Hematopoietic multipotent progenitor cell treated with erythropoietin and hydrocortisone succinate and interleukin-3 and kit ligand, for 4 days (in vitro differentiated cells): ENCODE measurements at regions not wholly inside any gene's neighbourhood (a gene's known extent, or its start where the extent isn't known, plus 50 kb on each side); places are given as distances from the start of the nearest gene placed in this dataset.

Experiments
- DNase-seq: peaks from one replicate; pipeline ENCODE4 v3.0.0-alpha.2; 2015

GRCh38 chr5:158287643-158288271 lies 428.8 kb upstream of the CLINT1 start:
- no peak for DNase-seq

GRCh38 chr5:158286827-158287226 lies 427.9 kb upstream of the CLINT1 start:
- DNase-seq: no peak

- no peak for DNase-seq
Observed at GRCh38 chr5:158285698-158286097, 426.8 kb upstream of the CLINT1 start.

GRCh38 chr5:158284242-158284641 lies 425.3 kb upstream of the CLINT1 start:
- no peak for DNase-seq

- DNase-seq: no peak
Observed at GRCh38 chr5:158283397-158283796, 424.5 kb upstream of the CLINT1 start.

GRCh38 chr5:158278216-158278925 lies 419.4 kb upstream of the CLINT1 start:
- no peak for DNase-seq

GRCh38 chr5:158277276-158277675 lies 418.3 kb upstream of the CLINT1 start:
- DNase-seq: no peak

GRCh38 chr5:158276692-158277091 lies 417.7 kb upstream of the CLINT1 start:
- DNase-seq: no peak

- DNase-seq: no peak
Observed at GRCh38 chr5:158275511-158275910, 416.6 kb upstream of the CLINT1 start.

- no peak for DNase-seq
Observed at GRCh38 chr5:158273035-158273434, 414.1 kb upstream of the CLINT1 start.

GRCh38 chr5:158272409-158272808 lies 413.5 kb upstream of the CLINT1 start:
- DNase-seq: no peak

- no peak for DNase-seq
Observed at GRCh38 chr5:158270996-158271554, 412.1 kb upstream of the CLINT1 start.

- no peak for DNase-seq
Observed at GRCh38 chr5:158268286-158268685, 409.3 kb upstream of the CLINT1 start.

GRCh38 chr5:158267228-158267627 lies 408.3 kb upstream of the CLINT1 start:
- DNase-seq: no peak

GRCh38 chr5:158265931-158266700 lies 407.2 kb upstream of the CLINT1 start:
- DNase-seq: no peak

GRCh38 chr5:158265346-158265745 lies 406.4 kb upstream of the CLINT1 start:
- no peak for DNase-seq

GRCh38 chr5:158264264-158264663 lies 405.3 kb upstream of the CLINT1 start:
- DNase-seq: peak; percentile 2

- DNase-seq: no peak
Observed at GRCh38 chr5:158261674-158262367, 402.9 kb upstream of the CLINT1 start.

- no peak for DNase-seq
Observed at GRCh38 chr5:158256096-158256495, 397.2 kb upstream of the CLINT1 start.

GRCh38 chr5:158255609-158256008 lies 396.7 kb upstream of the CLINT1 start:
- no peak for DNase-seq

GRCh38 chr5:158246661-158247060 lies 387.7 kb upstream of the CLINT1 start:
- DNase-seq: no peak

GRCh38 chr5:158245513-158245912 lies 386.6 kb upstream of the CLINT1 start:
- peak; percentile 4 for DNase-seq

- no peak for DNase-seq
Observed at GRCh38 chr5:158244882-158245281, 385.9 kb upstream of the CLINT1 start.
